ENCODE measurements at regions not wholly inside any gene's neighbourhood (a gene's known extent, or its start where the extent isn't known, plus 50 kb on each side); places are given as distances from the start of the nearest gene placed in this dataset.

- no peak overlapping the region for H3K27ac Mint-ChIP-seq (ENCODE audit: unreplicated experiment)
- DNase-seq (ENCODE audit: low spot score), result no peak
- H3K4me1 Mint-ChIP-seq (ENCODE audit: low read depth), result no peaks in the 10 kb centered on the region
- H3K36me3 Mint-ChIP-seq (ENCODE audit: low read depth), result no peaks in the 10 kb centered on the region
- no peak for TF ChIP-seq CTCF (IDR thresholded peaks at IDR 0.05)
- H3K27me3 Mint-ChIP-seq (ENCODE audit: low read depth), result peaks cover 20% of the 10 kb centered on the region
- no peaks in the 10 kb centered on the region for H3K9me3 Mint-ChIP-seq (ENCODE audit: low read depth)
- H3K4me3 Mint-ChIP-seq (ENCODE audit: unreplicated experiment), result no peak overlapping the region
Measured at GRCh38 chr4:174131901-174132300, 151.6 kb downstream of the FBXO8 start.

GRCh38 chr4:174122705-174123104, 160.8 kb downstream of the FBXO8 start:
- no peak overlapping the region for H3K4me3 Mint-ChIP-seq (ENCODE audit: unreplicated experiment)
- no peak for DNase-seq (ENCODE audit: low spot score)
- H3K27me3 Mint-ChIP-seq (ENCODE audit: low read depth), result peaks cover 66% of the 10 kb centered on the region
- H3K27ac Mint-ChIP-seq (ENCODE audit: unreplicated experiment), result no peak overlapping the region
- TF ChIP-seq CTCF (IDR thresholded peaks at IDR 0.05), result no peak
- H3K4me1 Mint-ChIP-seq (ENCODE audit: low read depth), result peaks cover 5% of the 10 kb centered on the region
- no peaks in the 10 kb centered on the region for H3K36me3 Mint-ChIP-seq (ENCODE audit: low read depth)
- H3K9me3 Mint-ChIP-seq (ENCODE audit: low read depth), result no peaks in the 10 kb centered on the region

GRCh38 chr4:174120446-174121295, 162.8 kb downstream of the FBXO8 start:
- peak; percentile 76 for TF ChIP-seq CTCF (IDR thresholded peaks at IDR 0.05)
- DNase-seq (ENCODE audit: low spot score), result no peak
- H3K36me3 Mint-ChIP-seq (ENCODE audit: low read depth), result no peaks in the 10 kb centered on the region
- peaks cover 5% of the 10 kb centered on the region for H3K4me1 Mint-ChIP-seq (ENCODE audit: low read depth)
- H3K27ac Mint-ChIP-seq (ENCODE audit: unreplicated experiment), result no peak overlapping the region
- H3K27me3 Mint-ChIP-seq (ENCODE audit: low read depth), result peaks cover 57% of the 10 kb centered on the region
- peak overlapping the region; percentile 33 for H3K4me3 Mint-ChIP-seq (ENCODE audit: unreplicated experiment)
- no peaks in the 10 kb centered on the region for H3K9me3 Mint-ChIP-seq (ENCODE audit: low read depth)

GRCh38 chr4:174119830-174120229, 163.6 kb downstream of the FBXO8 start:
- no peak overlapping the region for H3K4me3 Mint-ChIP-seq (ENCODE audit: unreplicated experiment)
- H3K9me3 Mint-ChIP-seq (ENCODE audit: low read depth), result no peaks in the 10 kb centered on the region
- no peak overlapping the region for H3K27ac Mint-ChIP-seq (ENCODE audit: unreplicated experiment)
- TF ChIP-seq CTCF (IDR thresholded peaks at IDR 0.05), result no peak
- DNase-seq (ENCODE audit: low spot score), result no peak
- peaks cover 50% of the 10 kb centered on the region for H3K27me3 Mint-ChIP-seq (ENCODE audit: low read depth)
- H3K4me1 Mint-ChIP-seq (ENCODE audit: low read depth), result peaks cover 5% of the 10 kb centered on the region
- H3K36me3 Mint-ChIP-seq (ENCODE audit: low read depth), result no peaks in the 10 kb centered on the region

GRCh38 chr4:174119051-174119450, 164.4 kb downstream of the FBXO8 start:
- DNase-seq (ENCODE audit: low spot score), result no peak
- H3K36me3 Mint-ChIP-seq (ENCODE audit: low read depth), result no peaks in the 10 kb centered on the region
- no peak overlapping the region for H3K27ac Mint-ChIP-seq (ENCODE audit: unreplicated experiment)
- H3K9me3 Mint-ChIP-seq (ENCODE audit: low read depth), result no peaks in the 10 kb centered on the region
- H3K27me3 Mint-ChIP-seq (ENCODE audit: low read depth), result peaks cover 46% of the 10 kb centered on the region
- H3K4me3 Mint-ChIP-seq (ENCODE audit: unreplicated experiment), result no peak overlapping the region
- no peak for TF ChIP-seq CTCF (IDR thresholded peaks at IDR 0.05)
- peaks cover 5% of the 10 kb centered on the region for H3K4me1 Mint-ChIP-seq (ENCODE audit: low read depth)

Measured in chondrocyte (in vitro differentiated cells).